SK-N-MC (cell line): ENCODE measurements at regions not wholly inside any gene's neighbourhood (a gene's known extent, or its start where the extent isn't known, plus 50 kb on each side); places are given as distances from the start of the nearest gene placed in this dataset.

Experiments used
- EZH2 ChIP-seq: fragments of 200-600 bp; sonication (generic); IDR thresholded peaks from one replicate; pipeline ENCODE4 v1.6.1; 2017; ENCODE audit warnings: antibody characterized with exemption
- POLR2AphosphoS5 ChIP-seq: IDR thresholded peaks from 2 replicates; pipeline ENCODE4 v1.6.1; 2012; ENCODE audit warnings: mild to moderate bottlenecking, low read depth, low read length, borderline replicate concordance

DNA sequence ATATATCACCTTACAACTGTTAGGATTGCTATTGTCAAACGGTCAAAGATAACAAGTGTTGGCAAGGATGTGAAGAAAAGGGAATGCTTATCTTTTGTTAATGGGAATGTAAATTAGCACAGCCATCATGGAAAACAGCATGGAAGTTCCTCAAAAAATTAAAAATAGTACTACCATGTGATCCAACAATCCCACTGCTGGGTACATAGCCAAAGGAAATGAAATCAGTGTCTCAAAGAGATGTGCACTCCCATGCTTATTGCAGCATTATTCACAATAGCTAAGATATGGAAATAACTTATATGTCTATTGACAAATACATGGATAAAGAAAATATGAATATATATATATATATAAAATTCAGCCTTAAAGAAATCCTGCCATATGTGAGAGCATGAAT, 274.6 kb downstream of the EDEM1 start:
- TF ChIP-seq POLR2AphosphoS5 (no peak), EZH2 (no peak)
